ENCODE measurements at regions not wholly inside any gene's neighbourhood (a gene's known extent, or its start where the extent isn't known, plus 50 kb on each side); places are given as distances from the start of the nearest gene placed in this dataset.

DNA sequence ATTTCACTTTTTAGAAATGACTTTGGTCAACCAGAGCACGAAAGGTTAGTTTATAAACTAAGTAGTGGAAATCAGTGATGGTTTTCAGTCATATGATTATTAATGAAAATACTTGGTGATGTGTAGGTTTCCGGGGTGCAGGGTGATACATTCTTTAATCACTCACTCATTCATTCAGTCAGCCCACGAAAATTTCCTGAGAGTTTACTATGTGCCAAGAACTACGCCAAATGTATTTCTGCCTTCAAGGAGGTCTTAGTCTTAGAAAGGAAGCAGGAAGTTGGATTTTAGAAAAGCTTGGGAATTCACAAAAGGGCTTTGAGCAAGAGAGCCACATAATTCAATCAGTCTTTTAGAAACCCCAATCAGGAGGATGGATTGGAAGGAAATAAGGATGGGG, 543.6 kb downstream of the PLCL1 start:
- DNase-seq (ENCODE audit: low read depth in 2 of 2) = no peak

DNA sequence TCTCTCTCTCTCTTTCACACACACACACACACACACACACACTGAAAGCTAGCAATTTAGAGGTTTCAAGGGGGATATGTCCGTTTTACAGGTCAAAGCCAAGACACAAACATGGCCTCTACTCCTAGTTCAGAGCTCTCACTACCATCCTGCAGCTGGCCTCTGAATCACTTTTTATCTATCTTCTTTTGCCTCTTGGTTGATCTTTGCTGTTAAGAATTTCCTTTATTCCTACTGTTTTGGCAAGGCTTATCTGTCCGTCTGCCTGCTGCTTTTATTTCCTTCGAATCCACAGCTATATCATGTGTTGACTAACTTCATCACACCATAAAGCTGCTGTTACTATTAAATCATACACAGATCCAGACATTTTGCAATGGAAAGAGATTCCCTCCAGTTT, 543.0 kb downstream of the PLCL1 start:
- DNase-seq (ENCODE audit: low read depth in 2 of 2) = no peak

DNA sequence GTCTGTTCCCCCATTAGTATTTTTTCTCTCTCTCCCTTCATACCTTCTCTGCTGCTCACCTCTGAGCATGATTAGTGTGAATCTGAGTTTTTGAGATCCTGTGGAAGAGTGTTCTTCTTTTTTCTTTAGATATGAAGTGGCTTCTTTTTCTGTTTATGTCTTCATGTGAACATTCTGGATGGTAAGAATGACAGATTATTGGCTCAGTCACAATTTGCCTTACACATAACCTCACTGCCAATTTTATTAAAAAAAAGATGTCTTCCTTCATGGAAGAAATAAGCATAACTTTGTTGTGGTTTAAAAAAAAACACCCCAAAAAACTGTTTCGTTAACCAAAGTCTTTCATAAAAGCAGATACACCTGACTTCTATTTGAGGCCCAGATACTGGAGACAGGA, 539.1 kb downstream of the PLCL1 start:
- no peak for DNase-seq (ENCODE audit: low read depth in 2 of 2)

DNA sequence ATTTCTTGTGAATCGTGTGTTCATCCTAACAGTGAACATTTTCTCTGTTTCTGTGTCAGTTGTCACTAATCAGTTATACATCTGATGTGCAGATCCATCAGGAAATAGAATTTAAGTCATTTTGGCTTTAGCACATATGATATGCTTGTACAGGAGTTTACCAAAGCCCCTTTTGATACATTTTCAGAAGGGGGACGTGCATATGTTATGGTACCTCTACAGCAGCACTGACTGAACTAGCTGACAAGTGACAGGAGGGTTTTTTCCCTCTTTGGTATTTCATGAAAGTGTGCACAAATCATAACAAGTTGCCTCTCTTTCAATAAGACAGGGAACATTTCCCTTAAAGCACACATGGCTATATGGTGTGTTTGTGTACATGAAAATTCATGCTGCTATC, 536.5 kb downstream of the PLCL1 start:
- no peak for DNase-seq (ENCODE audit: low read depth in 2 of 2)

DNA sequence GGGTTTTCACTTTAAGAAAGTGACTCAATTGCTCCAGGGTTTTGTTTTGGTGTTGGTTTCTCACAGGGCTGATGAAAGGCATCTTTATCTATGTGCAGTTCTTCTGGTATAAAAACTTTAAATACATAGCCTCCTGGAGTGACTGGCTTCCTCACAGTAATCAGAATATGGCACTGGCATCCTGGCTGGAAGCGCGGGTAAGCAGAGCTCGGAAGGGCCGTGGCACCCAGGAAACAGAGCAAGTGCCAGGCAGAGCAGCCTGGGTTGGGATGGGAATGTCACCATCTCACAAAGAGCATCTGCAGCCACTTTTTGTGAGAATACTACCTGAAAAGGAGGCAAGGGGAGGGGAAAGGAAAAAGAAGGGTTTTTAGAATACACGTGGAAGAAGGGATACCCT, 534.7 kb downstream of the PLCL1 start:
- DNase-seq (ENCODE audit: low read depth in 2 of 2) = no peak

DNA sequence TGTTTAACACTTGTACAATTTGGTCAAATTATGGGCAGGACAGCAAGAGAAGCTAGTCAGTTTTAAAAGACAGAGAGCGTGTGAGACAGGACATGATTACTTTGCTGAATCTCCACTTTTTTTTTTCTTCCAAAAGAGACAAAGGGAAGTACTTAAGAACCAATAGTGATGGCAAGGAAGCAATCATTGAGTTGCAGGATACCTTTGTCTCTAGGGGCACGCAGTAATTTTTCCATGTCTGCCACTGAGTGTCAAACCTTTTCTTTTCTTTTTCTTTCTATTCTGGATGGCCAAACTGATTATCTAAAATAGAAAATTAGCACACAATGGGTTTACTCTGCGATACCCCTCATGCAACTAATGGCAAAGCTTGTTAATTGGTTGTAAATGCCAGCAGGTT, 533.0 kb downstream of the PLCL1 start:
- no peak for DNase-seq (ENCODE audit: low read depth in 2 of 2)

DNA sequence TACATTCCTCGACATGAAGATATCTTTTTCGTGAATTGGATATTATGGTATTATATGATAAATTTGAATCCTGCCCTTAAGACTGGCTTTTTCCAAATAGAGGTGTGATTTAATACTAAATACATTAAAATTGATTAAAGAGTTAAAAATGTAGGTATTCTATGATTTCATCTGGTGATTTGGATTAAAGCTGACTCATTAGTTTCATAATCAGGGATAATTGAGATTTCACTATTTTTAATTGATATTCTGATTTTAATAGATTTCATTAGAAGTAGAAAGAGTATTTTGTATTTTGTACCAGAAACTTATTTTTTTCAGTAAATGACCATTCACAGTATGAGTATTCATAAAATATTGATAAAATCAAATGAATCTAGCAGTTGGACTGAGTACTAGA, 524.1 kb downstream of the PLCL1 start:
- no peak for DNase-seq (ENCODE audit: low read depth in 2 of 2)

DNA sequence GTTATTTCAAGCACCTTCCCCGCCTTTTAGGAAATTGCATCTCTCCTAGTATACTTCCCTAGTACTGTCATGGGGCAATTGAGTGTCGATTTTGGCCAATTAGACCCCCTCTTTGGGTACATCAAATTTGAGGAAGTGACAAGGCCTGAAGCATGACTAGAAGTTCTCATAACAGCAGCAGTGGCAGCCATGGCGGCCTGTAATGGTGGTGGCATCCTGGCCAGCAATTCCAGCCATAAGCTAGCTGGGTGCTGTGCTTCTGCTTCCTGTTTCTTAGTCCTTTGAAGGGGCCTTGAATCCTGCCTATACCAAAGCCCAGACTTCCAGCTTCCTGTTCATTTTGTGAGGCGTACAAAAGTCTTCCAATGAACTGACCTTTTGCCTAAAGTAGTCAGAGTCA, 523.1 kb downstream of the PLCL1 start:
- no peak for DNase-seq (ENCODE audit: low read depth in 2 of 2)

DNA sequence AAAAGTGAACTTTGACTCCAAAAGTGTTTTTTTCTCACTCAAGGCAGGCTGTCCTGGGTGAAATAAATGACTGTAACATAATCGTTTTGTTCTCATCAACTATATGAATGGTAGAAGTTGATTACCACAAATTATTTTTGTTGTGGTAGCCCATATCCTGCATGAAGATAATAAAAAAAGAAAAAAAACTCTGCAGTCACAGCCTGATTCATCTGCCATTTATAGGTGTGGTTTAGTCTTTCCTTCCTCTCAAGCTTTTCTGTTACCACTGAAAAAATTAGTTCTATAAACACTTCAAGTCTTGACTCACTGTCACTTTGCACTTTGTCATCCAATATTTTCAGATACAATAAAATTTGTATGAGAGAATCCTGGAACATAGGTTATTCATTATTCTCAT, 522.0 kb downstream of the PLCL1 start:
- no peak for DNase-seq (ENCODE audit: low read depth in 2 of 2)

DNA sequence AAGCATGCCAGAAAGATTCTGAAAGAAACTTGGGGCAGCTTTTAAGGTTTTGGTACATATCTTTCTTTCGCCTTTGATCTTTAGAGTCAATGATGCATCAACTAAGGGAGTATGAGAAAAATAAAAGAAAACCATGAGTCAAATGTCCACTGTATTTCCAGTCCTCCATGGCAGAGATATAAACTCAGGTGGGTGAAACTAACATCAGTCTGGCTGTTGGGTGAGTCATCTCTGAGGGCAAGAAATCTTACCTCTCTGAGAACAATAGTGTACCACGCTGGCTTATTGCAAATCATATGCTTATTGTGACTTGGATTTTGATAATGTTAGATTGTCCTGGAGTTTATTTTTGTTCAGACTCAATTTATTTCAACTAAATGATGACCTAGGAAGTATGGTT, 521.0 kb downstream of the PLCL1 start:
- no peak for DNase-seq (ENCODE audit: low read depth in 2 of 2)

DNA sequence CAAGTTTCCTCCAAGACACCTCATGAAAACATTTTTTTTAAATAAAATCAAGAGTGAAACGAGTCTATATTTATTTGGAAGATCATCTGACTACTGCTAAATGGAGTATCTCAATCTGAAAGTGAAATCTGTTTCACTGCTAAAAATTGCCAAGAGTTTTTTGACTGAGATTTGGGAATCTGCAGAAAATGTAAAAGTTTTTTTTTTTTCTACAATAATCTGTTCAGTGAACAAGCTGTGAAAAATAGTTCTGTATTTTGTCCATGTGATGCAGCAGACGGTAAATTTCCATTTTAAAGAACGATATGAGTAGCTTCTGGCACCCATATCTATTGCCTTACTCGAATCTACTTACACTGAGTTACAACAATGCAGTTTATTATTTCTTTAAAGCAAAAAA, 519.7 kb downstream of the PLCL1 start:
- no peak for DNase-seq (ENCODE audit: low read depth in 2 of 2)

DNA sequence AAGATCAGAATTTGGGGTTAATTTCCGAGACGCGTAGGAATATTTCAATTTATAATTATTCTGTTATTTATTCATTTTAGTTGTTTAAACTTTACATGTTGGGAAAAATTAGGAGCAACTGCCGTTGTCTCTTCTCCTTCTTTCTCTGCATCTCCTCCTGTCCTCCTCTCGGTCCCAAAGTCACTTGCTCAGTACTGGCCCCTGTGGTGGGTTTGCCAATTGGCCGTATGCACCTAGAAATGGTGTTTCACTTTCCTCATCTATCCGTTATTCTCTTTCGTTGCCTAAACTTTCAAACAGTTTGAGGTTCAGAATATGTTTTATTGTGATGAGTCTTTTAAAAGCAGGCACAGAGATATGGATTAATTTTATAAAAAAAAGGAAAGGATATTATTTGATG, 517.9 kb downstream of the PLCL1 start:
- DNase-seq (ENCODE audit: low read depth in 2 of 2) = no peak

DNA sequence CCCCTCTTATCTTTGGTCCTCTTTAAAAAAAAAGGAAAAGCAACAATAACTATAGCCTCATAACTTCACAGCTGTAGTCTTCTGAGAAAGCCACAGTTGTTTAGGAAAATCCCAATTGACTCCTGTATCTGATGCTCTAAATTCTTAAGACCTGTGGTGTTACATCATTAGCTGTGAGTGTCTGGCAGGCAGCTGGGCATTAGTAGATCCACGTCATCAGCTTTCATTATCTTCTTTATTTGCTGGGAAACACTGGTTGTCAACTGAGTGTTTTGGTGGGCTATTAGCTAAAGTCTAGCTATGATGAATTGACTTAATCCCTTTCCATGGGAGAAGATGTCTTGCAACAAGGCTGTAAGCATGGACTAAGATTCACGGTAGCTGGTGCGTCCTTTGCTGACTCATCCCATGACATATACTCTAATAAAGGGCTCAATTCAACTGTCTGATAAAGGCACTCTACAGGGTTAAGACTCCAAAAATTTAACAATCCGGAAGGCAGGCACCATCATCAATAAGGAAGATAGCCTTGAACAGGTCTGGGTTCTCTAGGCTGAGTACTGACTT, 517.2 kb downstream of the PLCL1 start:
- DNase-seq (ENCODE audit: low read depth in 2 of 2) = no peak

DNA sequence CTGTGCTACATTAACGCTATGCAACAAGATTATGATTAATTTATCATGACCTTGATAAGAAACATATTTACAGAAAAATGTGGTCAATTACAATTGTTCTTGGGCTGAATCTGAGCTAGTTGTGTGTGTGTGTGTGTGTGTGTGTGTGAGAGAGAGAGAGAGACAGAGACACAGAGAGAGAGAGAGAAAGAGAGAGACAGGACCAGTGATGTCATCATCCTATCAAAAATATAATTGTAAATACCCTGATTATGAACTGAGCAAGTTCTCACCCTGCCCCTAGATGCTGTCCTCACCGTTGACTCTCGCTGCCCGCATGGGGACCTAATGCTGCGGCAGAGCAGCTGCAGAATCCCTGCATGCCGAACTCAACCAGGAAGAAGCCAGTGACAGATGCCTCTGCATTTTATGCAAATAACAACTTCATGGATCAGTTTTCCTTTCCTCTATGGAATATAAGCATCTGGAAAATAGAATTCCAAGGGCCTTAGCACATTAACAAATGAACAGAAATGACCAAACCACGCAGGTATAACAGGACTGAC, 512.5 kb downstream of the PLCL1 start:
- DNase-seq (ENCODE audit: low read depth in 2 of 2) = no peak

DNA sequence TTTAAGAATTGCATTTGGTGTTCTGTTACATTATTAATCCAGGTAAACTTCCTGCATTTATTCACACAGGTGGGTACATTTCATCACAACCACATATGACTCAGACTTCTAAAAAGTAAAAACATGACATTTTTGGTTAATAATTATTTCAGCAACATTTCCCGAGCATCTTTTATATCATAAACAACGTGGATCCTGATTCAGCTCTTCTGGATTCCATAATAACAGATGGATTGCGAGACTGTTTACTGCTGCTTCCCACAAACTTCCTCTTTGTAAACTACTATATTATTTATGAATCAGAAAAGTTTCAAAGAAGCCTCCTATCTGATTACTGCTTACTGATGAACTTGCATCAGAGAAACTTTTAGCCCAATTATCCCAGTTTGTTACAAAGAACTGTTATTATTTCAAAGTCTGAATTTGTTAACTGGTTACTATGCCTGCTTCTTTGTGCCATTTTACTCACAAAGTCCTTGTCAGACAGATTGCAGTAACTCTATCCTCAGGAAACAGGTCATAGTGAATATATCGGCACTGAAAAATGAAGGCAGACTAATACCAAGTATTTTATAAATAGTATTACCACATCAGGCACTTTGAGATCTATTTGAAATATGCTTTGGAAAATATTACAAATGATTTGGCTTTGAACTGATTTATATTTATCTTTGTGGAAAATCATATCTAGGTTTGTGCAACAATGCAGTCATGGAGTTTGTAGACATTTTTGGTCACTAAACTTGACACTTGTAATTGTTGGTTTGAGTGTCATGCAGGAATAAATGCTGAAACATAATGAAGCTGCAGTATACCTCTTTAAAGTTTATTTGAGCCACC, 511.6 kb downstream of the PLCL1 start:
- DNase-seq (ENCODE audit: low read depth in 2 of 2) = no peak

DNA sequence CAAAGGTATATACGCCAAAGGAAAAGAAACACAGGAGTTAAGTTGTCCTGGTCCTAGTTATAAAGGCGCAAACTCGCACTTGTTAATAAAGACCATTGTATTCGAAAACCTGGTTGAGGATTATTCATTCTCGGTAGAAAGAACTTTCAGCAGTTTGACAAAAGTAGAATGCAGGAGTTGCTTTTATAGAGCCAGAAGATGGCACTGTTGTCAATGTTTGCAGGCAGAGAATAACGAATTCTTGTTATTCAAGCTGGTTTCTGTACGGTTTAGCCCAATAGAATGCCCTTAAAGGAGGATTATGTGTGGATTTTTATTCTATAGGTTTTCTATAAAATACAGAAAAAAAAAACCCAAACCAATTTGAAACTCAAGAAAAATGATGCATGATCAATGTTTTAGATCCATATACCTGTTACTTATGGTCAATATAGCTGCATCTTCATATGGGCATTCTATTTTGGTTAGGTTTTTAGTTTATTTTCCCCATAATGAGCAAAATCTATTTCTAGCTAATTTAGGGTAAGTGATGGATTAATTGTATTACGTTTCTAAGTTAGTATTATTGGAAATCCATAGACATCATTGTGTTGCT, 510.3 kb downstream of the PLCL1 start:
- no peak for DNase-seq (ENCODE audit: low read depth in 2 of 2)

DNA sequence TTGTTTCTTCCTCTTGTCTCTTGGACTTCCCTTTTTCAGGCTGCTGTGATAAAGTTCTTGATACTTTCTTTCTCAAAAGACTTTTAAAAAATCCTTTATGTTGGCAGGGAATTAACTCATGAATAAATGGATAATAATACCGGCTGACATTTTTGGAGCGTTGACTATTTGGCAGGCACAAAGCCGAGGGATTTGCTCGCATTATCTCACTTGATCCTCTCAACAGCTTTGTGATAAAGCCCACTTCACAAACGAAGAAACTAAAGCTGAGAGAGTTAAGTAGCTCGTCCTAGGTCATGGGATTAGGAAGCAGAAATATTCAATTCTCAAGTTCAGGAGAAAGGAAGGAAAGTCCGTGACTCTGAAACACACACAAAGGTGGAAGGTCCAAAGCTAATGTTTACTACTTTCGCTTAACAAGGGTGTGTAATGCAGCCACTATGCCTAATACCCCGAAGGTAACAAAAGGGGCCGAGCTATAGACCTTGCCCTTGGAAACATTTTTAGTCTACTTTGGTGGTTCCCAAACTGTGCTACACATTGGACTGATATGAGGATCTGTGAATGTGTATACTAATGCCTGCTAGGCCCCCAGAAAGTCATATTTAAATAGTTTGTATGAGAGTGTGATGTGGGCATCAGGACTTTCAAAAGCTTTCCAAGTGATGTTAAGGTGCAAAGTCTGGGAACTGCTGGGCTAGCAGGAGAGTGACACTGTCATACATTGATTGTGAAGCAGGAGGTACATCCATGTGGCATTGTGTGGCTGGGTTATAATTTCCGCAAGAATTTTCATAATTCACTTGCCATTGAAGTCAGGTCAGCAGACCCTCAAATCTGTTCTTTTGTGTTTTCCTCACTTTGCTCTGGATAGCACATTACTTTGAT, 508.4 kb downstream of the PLCL1 start:
- no peak for DNase-seq (ENCODE audit: low read depth in 2 of 2)

DNA sequence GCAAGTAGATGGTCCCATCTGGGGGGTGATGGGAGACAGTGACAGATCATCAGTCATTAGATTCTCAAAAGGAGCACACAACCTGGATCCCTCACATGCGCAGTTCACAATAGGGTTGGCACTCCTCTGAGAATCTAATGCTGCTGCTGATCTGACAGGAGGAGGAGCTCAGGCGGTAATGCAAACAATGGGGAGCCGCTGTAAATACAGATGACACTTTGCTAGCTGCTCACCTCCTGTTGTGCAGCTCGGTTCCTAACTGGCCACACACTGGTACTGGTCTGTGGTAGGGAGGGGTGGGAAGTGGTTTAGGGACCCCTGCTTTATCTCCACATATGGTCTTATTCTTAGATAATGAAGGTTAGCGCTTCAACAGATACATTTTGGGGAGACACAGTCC, 506.6 kb downstream of the PLCL1 start:
- DNase-seq (ENCODE audit: low read depth in 2 of 2) = no peak

DNA sequence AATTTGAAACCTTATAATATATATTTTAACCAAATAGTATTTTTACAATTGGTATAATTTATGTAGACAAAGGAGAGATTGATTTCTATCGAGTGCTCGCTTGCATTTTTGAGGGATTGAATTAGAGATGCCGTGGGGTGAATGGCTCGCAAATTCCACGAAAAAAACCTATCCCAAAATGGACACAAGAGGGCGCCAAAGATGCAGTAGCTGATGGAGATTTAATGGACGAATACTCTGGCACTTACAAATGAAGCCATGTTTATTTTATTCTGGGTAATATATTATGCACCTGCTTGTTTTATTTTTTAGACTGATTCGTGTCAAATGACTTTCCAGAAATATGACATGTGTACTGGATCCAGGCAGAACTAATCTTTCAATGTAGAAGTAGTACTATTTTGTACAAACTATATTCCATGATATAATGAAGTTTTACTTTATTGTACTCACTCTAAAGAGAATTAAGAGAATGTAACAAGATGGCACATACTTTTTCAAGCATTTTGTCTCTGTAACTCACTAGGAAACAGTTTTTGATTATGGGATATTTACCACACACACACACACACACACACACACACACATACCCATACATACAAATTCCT, 505.4 kb downstream of the PLCL1 start:
- peak; percentile 18 to 30 for DNase-seq (ENCODE audit: low read depth in 2 of 2)

DNA sequence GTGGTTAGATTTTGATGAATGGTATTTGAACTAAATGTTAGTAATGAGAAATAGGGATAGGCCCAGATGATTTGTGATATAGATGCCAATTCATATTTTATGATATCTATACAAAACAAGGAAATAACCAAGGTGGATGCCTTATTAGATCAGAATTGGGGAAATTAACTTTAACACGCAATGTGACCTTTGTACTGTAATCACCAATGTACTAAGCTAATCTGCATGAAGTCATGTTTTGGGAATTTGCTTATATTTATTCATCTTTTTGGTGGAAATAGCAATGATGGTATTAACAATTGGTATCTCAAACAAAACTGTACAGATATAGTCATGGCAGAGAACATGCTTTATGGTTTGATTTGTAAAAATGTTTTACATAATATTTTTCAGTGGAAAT, 504.7 kb downstream of the PLCL1 start:
- no peak for DNase-seq (ENCODE audit: low read depth in 2 of 2)

DNA sequence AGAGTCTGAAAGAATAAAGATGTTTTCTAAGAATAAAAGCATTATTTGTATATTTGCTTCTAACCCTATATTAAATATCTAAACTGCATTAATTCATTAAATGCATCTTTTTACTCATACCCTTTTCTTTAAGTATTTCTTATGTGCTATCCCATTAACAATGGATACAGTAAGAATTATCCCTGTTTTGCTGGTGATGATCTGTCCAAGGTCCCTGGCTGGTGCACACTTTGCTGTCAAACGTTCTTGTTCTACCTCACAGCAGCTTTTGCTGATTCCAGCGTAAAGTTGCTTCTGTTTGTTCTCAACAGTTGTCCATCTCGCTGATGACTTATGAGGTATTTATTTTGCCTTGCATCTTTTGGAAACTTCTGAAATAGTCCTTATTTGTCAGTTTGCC, 504.0 kb downstream of the PLCL1 start:
- no peak for DNase-seq (ENCODE audit: low read depth in 2 of 2)

DNA sequence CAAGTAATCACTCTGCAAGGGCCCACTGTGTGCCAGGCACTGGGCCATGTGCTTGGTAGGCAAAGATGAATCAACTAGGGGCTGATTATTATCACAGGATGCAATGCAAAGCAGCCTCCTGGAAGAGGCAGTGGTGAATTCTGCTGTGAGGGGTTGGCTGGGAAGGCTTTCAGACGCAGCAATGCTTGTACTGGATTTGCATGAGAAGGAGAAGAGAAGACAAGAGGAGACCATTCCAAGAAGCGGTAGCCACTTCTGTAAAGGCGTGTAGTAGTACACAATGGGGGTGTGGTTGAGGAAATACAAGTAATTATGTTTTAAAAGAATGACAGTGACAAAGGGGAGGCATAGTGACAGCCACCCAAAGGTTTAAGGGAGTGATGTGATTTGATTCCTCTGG, 502.7 kb downstream of the PLCL1 start:
- no peak for DNase-seq (ENCODE audit: low read depth in 2 of 2)
